Activated naive CD4-positive, alpha-beta T cell (primary cell): ENCODE measurements at regions not wholly inside any gene's neighbourhood (a gene's known extent, or its start where the extent isn't known, plus 50 kb on each side); places are given as distances from the start of the nearest gene placed in this dataset.
"Not testable (repeated sequence)": the region's sequence is repeated elsewhere in the genome, so short reads cannot be mapped to it uniquely, and the experiment has no call there.

ENCODE experiments used
- DNase-seq, 4 experiments: peaks; one replicate each; lab custom pipeline; 2025; lab: John Stamatoyannopoulos, UW

DNA sequence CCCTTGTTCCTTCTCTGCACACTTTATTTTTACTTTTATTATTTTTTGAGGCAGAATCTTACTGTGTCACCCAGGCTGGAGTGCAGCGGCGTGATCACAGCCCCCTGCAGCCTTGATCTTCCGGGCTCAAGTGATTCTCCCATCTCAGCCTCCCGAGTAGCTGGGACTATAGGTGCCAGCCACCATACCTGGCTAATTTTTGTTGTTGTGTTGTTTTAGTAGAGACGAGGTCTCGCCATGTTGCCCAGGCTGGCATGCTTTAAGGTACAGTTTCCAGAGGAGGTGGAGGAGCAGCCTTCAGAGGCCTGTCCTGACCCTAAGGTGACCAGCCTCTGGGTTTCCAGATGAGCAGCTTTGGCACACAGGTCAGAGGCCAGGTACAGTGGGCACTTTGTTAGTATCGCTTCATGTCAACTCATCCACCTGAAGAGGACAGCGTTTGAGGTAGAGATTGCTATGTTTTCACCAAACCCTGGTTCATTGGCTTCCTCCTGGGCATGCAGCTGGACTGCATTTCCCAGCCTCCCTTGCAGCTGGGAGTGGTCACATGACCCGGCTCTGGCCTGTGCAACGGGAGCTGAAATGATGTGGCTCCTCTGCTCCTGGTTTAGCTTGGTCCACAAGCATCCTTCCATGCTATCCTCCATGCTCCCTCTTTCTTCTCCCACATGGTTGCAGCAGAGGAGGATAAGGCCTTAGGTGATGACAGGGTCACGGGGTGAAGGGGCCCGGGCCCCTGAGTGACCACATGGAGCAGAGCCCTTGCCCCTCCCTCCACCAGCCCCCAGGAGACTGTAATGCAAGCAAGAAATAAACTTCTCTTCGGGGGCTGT, 139.3 kb upstream of the IER5L start:
- DNase-seq: no peak

GRCh38 chr9:129316281-129317030, 138.4 kb upstream of the IER5L start:
- no peak for DNase-seq

DNA sequence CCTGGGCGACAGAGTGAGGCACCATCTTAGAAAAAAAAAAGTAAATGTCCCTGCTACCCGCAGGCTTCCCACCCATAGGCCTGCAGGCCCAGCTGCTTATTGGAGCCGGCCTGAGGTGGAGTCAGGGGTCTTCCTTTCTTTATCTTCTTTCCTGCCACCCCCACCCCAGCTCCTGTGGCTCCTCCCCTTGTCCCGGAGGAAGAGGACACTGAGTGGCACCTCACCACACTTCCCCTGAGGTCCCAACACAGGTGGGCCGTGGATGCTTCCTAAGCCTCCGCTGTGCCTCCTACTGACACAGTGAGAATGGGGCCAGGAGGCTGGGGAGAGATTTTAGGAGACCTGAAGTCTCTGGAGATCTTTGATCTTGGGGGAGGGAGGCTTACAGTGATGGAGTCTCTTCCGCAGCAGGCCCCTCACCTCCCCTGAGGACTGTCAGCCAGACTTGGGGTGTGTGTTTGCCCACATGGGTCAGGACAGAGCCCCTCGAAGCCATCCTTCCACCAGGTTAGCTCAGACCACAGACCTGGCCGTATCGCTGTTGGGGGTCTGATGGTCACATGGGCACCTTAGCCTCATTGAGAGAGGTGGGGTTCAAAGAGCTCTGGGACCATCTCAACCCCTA, 135.4 kb upstream of the IER5L start:
- DNase-seq: no peak

DNA sequence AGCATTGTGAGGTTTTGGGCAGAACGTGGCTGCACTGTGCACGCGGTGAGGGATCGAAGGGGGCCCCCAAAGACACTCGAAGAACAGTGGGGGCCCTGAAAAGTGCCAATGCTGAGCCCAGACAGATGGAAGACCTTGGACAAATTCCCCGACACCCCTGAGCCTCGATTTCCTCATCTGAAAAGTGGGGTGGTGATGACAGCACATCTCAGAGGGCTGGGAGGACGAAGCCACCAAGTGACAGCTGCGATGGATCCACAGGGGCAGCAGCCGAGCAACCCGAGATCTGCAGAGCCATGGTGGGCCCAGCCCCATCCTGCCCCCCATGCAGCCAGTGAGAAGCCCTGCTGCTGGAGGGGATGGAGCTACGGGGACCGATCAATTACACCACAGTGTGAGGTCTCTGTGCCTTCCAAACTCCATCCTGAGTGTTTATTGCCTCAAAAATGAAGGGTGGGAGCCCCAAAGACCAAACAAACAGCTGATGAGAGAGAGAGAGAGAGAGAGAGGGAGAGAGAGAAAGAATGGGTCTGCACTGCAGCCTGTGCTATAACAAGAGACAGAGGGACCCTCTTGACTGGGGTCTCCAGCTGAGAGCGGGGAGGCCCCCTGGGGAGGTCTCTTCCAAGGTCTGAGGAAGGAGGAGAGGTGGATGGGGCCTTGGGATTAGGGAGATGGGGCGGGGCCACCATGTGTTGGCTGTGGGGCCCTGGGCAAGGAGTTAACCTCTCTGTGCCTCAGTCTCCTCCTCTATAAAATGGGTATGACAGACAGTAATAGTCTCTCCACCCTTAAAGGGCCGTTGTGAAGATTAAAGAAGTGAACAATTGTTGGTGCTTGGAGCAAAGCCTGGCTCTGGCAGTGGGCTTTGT, 134.4 kb upstream of the IER5L start:
- no peak for DNase-seq

GRCh38 chr9:129311643-129312042, 133.6 kb upstream of the IER5L start:
- no peak for DNase-seq

DNA sequence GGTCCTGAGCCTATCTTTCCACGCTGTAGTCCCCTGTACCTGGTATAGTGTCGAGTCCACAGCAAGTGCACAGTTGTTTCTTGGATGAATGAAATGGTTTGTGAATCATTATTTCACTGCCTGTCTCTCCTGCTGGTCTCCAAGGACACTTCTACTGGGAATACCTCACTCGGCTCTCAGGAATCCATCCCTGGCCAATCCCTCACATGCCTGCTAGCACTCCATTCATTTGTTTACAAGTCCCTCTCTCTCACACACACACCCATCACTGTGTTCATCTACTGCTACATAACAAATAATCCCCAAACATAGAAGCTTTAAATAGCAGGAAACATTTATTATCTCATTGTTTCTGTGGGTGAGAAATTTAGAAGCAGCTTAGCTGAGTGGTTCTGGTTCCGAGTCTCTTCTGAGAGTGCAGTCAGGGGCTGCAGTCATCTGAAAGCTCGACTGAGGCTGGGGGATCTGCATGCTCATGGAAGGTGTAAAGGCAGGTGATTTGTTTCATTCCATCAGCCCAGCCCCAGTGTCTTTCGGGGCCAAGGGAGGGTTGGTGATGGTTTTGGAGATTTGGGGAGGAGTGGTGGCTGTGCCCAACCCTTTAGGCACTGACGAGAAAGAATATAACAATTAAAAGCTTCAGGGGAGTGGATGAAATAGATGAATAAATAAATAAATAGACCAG, 132.7 kb upstream of the IER5L start:
- DNase-seq: no peak

DNA sequence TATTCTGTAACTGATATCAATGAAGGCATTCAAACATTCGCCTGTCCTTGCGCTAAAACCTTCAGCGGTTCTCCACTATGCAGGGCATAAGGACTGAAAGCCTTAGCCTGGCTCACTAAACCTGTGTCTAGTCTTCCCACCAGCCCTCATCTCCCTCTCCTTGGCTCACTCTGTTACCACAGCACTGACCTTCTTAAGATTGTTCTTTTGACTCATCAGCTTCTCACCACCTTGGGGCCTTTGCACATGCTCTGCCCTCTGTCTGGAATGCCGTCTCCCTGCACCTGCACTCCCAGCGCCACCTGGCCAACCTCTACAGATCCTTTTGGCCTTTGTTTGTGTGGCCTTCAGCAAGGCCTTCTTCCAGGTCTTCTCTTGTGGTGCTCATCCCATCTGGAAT, 131.8 kb upstream of the IER5L start:
- no peak for DNase-seq

DNA sequence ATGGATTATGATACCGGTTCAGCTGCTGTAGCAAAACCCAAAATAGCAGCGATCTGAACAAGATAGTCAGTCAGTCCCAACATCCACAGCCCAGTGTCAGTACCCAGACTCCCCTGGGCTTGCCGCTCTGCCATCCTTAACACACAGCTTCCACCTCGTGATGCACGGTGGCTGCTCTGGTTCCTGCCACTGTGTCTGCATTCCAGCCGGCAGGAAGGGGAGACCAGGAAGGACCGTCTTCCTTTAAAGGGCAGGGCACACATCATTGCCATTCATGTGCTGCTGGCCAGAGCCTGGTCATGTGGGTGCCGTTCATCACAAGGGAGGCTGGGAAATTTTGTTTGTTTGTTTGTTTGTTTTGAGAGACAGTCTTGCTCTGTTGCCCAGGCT, 131.0 kb upstream of the IER5L start:
- DNase-seq: no peak

DNA sequence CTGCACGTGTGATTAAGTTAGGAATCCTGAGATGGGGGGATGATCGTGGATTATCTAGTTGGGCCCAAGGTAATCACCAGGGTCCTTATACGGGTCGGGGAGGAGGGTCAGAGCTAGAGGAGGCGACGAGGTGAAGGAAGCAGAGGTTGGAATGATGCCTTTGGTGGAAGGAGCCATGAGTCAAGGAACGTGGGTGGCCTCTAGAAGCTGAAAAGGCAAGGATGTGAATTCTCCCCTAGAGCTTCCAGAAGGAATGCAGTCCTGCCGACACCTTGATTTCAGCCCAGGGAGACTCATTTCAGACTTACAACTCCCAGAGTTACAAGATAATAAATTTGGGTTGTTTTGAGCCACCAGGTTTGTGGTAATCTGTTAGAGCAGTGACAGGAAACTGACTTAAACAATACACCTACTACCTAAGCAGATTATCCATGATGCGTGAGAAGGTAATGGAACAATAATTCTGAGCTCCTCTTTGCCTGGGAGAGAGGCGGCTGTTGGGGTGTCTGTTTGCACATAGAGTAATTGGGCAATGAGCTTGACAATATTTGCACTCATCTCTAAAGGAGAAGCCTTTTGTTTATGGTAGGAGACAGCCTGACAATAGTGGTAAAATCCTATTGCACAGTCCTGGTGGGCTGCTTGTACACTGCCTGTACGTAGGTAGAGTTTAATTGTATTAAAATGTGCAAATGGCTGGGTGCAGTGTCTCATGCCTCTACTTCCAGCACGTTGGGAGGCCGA, 129.3 kb upstream of the IER5L start:
- DNase-seq: no peak

GRCh38 chr9:129306318-129306973, 128.4 kb upstream of the IER5L start:
- no peak for DNase-seq

GRCh38 chr9:129305246-129305645, 127.2 kb upstream of the IER5L start:
- no peak for DNase-seq

GRCh38 chr9:129301941-129302340, 123.9 kb upstream of the IER5L start:
- DNase-seq: no peak

GRCh38 chr9:129296195-129296594, 118.1 kb upstream of the IER5L start:
- not testable (repeated sequence) for DNase-seq

DNA sequence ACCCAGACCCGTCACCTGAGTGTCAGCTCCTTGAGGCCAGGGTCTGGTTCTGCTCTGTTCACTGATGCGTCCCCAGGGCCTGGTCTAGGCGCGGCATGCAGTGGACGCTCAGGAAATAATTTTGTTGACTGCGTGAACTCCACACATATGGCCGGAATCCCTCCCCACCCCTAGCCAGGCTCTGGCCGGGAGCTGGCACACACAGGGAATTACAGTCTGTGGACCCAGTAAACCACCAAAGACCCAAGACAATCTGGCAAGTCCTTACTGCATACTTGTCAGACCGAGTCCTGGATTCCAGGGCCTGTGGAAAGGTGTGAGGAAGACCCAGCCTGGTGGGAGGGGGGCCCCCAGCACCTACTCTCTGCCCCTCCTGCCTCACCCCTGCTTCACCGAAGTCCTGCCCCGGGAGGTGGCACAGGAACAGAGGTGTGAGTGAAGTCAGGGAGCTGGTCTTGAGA, 113.0 kb upstream of the IER5L start:
- no peak for DNase-seq

GRCh38 chr9:129290606-129291005, 112.5 kb upstream of the IER5L start:
- DNase-seq: no peak

DNA sequence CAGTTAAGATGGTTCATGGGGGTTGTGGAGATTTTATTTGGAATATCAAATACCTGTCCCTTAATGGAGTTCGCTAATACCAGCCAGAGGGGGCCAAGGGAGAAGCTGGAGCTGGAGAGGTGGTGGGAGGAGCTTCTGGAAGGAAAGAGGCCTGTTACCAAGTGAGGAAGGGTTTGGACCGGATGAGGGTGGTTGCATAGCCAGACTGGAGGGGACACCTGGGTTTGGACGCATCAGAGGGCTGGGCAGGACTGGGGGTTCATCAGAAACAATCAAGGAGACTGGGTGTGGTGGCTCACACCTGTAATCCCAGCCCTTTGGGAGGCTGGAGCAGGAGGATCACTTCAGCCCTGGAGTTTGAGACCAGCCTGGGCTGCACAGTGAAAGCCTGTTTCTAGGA, 111.8 kb upstream of the IER5L start:
- DNase-seq: no peak

- no peak for DNase-seq
These were observed 111.2 kb upstream of the IER5L start for GRCh38 chr9:129289131-129289731.

- no peak for DNase-seq
These were observed 109.7 kb upstream of the IER5L start for GRCh38 chr9:129287619-129288305.
